HG03175 (cell line): ENCODE measurements at regions not wholly inside any gene's neighbourhood (a gene's known extent, or its start where the extent isn't known, plus 50 kb on each side); places are given as distances from the start of the nearest gene placed in this dataset.

ENCODE experiments used
- ATAC-seq: cut with Tn5 transposase; IDR thresholded peaks from one replicate; pipeline ENCODE4 v1.9.1; 2021; ENCODE audit warnings: mild to moderate bottlenecking, moderate library complexity; ENCODE audit not compliant: unreplicated experiment

DNA sequence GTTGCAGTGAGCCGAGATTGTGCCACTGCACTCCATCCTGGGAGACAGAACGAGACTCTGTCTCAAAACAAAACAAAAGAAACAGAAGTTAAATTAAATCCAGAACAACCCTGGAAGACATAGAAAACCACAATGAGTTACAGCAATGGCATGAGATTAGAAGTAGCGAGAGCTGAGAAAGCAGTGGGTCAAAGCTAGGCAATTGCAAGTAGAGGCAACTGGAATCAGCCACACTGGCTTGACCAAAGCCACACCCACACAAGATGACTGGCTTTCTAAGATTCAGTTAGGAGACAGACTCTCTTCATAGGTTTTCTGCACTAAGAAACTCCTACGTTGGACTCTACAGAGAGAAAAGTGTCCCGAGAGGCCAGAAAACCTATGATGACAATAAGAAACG lies 443.0 kb downstream of the GPM6A start:
- ATAC-seq: no peak

DNA sequence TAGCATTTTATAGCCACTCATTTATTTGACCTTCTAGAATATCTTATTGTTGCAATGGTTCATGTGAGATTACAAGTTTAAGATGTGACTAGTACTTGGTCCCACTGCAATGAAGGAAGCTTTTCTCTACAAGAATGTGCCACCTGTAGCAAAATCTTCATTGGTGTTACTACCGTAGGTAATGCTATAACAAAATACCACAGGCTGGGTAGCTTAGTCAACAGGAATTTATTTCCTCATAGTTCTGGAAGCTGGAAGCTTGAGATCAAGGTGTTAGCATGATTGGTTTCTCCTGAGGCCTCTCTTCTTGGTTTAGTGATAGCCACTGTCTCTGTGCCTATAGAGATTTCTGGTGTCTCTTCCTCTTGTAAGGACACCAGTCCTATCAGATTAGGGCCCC lies 441.0 kb downstream of the GPM6A start:
- no peak for ATAC-seq

DNA sequence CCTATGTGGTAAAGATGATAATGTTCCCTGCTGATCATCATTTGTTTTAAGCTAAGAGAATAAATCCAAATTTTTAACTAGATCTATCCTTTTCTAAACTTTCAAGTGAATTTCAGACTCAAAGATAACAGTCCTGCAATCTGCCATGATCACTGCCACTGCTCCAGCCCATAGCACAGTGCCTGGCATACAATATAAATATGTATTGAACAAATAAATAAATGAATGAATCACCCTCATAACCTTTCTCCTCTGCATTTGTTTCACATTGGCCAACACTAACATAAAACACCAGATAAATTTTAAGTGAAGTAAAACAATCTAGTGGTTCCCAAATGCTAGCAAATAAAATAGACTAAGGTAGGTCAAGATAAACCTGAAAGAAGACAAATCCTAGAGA lies 439.0 kb downstream of the GPM6A start:
- no peak for ATAC-seq

DNA sequence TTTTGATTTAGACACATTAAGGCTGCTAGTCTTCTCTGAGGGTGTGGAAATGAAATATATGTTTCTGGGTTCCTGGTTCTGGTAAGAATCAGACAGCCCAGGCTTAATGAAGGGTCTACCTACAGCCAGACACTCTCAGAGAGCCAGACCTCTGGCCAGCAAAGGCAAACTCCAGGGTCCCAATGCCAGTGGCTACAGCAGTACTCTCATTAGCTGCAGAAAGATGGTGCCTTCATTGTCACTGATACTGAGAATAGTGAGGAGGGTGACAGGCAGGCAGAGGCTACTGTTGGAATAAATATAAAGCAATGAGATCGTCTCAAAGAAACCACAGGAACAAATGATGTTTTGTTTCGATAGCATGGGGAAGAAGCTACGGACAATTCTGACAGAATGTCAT lies 437.6 kb downstream of the GPM6A start:
- ATAC-seq: no peak

DNA sequence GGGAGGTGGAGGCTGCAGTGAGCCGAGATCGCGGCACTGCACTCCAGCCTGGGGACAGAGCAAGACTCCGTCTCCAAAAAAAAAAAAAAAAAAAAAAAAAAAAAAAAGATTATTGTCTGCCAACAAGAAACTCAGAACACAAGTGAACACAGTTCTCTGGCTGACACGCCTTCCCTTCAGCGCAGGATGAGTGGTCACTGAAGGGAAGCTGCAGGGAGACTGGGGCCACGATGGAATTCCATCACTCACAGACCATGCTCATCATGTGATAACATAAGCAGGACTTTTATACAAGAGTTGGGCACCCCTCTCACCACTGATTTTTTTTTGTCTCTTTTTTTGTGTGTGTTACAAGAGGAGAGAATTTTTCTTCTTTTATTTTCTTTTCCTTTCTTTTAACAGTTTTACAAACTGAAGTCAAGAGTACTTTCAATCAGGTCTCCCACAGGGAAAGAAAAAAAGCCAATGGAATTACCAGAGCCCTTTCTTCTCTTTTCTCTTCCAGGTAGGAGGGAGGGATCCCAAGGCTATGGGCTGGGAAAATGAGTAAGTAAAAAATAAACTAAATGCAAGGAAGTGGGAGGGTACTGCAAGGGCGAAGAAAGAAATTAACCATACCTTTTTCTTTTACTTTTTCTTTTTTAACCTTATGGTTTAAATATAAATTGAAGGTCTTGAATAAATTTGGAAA lies 435.6 kb downstream of the GPM6A start:
- no peak for ATAC-seq

DNA sequence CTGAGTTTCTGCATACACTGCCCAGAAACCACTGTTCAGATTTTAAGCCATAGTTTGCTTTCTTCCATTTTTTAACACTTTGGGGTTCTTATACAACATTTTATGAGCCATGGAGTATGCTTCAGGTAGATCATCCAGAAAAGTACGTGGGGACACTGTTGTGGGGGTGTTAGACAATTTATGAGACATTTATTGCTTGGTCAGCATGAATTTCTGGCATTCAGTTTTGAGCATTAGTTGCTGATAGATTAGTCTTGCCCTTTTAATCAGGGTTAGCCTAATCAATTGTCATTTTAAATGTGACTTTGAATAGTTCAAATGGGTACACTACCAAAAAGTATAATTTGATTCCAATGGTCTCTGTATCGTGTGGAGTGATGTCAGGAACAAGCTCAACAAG lies 434.9 kb downstream of the GPM6A start:
- ATAC-seq: no peak

DNA sequence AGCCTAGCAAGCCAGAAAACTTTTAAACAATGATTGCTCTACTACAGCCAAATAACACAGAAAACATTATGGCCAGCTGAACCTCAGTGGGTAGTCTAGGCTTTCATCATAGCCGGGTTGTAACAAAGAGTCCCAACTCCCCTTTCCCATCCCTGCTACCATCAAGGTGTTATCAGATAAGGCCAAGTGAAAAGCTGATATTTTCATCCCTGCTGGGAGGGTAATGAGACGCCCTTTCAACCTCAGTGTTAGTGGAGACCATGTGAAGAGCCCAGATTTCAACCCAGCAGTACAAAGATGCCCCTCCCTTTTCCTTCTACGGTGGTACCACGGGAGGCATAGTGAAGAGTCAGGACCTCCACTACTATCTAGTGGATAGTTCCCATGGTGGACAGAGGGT lies 433.7 kb downstream of the GPM6A start:
- no peak for ATAC-seq

DNA sequence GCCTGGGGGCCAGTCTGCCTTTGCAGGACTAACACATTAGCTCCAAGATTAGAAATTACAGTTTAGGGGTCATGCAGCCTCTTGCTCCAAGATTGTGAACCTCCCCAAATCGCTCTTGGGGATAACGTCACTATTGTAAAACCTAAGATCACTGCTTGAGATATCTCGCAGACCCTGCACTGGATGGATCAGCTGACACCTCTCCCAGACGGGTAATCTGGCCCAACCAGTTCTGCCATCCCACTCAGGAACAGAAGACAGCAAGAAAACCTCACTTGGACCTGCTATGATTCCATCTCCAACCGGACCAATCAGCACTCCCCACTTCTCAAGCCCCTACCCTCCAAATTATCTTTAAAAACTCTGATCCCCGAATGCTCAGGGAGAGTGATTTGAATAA lies 431.2 kb downstream of the GPM6A start:
- ATAC-seq: no peak

DNA sequence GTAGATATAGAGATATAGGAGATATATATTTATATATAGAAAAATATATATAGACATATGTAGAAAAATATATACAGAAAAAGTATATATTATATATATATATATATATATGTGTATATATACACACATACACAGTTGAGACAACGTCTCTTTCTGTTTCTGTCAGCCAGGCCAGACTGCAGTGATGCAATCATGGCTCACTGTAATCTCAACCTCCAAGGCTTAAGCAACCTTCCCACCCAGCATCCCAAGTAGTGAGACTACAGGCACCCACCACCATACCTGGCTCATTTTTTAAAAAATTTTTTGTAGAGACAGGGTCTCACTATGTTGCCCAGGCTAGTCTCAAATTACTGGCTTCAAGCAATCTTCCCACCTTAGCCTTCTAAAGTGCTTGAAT lies 426.3 kb downstream of the GPM6A start:
- no peak for ATAC-seq

DNA sequence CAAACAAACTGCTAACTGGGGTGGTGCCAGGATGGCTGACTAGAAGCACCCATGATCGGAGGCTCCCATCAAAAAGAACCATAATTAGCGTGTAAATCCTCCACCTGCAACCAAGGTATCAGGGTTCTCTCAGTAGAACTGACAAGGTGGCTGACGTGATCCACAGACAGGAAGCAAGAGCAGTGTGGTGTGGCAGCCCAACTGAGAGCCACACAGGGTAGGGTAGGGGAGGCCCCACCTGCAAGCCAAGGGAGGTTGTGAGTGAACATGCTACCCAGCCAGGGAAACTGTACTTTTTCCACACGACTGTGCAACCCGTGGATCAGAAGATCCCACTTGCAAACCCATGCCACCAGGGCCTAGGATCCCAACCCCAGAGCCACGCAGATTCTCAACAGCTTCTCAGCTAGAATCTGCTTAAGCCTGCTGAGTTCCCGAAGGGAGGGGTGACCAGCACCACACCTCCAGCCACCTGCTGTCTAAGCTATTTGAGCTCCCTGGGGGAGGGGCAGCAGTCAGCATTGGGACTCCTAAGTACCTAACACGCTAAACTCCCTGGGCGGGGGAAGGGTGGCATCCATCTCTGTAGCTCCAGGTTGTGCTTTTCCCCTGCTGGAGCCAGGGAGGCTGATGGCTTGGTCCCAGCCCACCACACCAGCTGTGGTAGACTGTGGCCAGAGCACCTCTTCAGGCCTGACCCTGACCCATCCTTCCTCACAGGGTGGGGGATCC lies 425.1 kb downstream of the GPM6A start:
- peak; percentile 51 for ATAC-seq

DNA sequence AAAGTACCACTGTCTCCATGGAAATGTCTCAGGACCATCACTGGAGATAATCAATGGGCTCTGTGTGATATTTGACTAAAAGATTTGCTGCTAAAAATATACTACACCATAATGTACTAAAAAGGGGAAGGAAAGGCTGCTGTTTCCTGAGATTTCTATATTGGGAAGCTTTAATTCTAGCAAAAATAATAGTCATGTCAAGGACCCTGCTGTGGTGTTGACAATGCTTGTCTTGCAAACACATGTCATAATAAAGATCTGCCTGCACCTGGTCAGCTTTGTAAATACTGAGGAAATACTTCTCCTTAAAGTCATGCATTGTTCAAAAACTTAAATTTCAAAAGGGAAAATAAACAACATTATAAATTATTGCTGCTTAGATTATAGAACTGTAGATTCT lies 417.9 kb downstream of the GPM6A start:
- ATAC-seq: no peak

DNA sequence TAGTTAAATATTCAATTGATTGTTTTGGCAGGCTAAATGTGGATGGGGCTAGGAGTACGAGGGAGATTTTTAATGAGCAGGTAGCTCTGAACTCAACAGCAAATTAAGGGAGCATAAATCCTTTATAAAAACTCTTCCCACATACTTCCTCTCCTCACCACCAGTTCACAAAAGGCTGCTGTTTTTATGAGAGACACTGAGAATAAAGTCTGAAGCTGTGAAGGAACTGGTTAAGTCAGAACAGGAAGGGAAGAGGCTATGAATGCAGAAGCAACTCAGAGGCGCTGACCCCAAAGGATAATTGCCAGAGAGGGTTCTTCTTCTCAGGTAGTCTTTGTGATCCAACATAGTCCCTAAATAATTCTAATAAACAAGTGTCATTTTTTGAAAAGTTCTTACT lies 406.1 kb downstream of the GPM6A start:
- ATAC-seq: no peak

DNA sequence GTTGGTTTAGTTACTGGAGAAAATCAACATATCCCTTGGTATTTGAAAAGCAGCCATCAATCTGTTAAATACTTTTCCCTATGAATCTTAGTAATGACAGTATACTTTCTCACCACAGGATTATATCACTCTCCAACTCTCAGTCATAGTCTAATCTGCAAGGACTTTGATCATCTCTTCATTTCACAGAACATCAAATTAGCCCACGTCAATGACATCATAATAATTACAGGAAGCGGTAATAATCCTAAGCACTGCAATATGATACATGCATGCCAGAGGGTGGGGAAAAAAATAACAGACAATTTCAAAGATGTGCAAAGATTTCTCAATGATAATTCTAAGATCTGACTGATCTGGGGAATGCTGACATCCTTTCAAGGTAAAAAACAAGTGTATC lies 404.1 kb downstream of the GPM6A start:
- no peak for ATAC-seq

DNA sequence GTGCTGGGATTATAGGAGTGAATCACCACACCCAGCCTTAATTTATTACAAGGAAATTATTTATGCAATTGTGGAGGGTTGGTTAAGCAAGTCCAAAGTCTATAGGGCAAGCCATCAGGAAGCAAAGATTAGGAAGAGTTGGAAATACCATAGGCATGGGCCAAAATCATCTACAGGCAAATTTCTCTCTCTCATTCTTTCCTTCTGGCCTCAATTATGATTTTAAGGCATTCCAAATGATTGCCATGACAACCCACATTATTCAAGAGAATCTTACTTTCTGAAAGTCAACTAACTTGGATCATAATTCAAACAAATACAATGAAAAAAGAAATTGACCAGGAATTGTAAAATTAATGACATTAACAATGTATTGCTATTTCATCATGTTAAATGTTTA lies 400.8 kb downstream of the GPM6A start:
- ATAC-seq: no peak

DNA sequence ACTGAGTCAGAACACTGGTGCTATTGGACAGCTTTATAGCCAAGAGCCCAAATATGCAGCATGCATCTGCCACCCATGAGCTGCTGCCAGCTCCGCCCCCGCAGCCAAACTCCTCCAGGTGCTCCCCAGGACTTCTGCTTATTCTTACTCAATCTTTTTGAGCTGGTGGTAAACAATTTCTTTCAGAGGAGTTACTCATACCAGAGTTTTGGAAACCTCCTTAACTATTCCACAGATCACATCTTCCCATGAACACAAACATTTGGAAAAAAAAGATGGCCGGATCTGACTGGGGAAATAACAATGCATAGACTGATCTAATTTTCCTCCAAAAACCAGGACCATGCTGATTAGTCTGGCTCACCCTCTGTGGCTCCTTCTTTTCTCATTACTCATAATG lies 399.9 kb downstream of the GPM6A start:
- no peak for ATAC-seq

DNA sequence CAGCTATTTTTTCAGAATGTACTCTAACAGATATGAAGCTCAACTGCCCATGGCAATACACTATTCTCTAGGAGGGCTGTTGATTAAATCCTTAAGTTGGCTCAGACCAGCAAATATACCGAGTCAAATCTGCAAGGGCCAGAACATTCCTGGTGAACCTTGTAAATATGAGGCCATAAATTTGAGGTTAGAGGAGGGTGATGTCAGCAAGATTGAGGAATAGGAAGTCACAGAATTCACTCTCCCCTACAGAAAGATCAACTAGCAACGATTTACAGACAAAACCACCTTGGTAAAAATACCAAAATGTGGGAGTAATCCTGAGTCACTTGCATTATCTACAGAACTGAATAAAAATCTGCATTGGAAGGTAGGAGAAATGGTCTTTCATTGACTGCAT lies 399.3 kb downstream of the GPM6A start:
- ATAC-seq: no peak

DNA sequence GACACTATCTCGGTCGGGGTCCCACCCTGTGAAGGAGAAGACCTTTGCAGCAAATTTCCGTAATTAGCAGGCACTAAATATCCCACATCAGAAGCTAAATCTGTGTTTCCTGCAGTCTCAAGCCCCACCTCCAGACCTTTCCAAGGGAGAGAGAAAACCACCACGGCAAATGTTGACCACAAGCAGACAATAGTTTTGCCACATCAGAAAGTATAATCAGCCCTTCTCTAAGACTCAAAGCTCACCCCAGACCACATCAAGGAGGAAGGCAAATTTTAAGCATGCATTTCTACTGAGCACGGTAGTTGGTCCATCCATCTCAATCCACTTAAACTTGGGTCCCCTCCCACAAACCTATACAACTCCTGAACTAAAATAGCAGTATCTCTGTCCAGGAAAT lies 398.5 kb downstream of the GPM6A start:
- no peak for ATAC-seq

DNA sequence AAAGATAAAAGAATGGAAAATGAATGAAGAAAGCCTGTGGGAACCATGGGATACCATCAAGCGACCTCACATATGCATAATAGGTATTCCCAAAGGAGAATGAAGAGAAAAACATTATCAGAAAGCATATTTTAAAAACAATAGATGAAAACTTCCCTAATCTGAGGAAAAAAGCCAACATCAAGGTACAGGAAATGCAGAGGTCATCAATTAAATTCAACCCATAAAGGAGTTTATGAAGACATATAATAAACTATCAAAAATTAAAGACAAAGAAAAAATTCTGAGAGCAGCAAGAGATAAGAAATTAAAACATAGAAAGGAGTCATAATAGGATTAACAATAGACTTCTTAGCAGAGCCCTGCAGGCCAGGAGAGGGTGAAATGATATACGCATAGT lies 397.5 kb downstream of the GPM6A start:
- ATAC-seq: no peak

DNA sequence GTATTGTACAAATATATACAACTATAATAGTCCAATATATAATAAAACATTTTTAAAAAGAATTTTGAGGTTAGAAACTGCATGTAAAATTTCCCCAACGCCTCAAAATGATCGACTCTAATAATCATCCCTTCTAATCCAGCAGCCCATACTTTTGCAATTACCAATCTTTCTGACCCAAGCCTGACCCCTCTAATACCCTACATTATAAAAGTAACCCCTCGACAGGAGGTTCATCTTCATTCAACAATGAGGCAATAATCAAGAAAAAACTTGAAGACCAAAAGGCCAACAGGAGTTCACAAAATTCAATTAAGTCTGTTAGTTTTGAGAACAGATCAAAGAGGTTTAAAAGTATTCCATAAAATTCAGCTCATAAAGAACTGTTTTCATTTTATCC lies 393.5 kb downstream of the GPM6A start:
- ATAC-seq: no peak

DNA sequence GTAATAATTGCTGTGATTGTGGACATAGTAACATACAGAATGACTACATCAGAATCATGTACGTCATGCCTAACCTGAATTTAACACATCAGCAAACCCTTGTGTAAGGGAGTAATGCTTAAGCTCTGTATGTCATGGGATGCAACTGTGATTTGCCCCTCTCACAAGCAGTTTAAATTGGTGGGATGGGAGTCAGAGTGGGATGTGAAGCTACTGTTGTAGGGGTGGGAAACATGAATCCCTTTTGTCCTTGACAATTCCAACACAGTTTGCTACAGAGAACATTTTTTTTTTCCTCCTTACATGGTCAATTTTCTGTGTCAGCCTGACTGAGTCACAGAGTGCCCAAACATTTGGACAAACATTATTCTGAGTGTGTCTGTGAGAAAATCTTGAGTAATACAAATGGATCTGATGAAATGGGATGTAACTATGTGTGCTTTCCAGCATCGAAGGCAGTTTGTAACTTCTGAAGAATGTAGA lies 392.8 kb downstream of the GPM6A start:
- ATAC-seq: no peak

DNA sequence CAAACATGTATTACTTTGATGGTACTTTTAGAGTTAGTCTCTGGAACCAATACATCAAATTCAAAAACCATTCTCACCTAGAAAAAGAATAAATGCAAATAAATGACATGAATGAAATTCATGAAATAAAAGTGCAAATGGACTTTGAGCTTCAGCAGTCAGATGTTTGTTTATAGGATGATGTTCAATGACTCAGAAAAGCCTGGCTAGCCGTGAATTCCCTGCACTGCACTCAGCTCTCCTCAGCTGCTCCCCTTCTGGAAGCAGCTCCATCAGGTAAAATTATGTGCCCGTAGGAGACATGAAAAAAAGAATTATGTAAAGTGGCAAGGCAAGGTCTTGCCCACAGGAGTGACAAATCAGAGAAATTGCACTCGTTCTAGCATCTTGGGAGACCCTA lies 390.6 kb downstream of the GPM6A start:
- ATAC-seq: no peak

DNA sequence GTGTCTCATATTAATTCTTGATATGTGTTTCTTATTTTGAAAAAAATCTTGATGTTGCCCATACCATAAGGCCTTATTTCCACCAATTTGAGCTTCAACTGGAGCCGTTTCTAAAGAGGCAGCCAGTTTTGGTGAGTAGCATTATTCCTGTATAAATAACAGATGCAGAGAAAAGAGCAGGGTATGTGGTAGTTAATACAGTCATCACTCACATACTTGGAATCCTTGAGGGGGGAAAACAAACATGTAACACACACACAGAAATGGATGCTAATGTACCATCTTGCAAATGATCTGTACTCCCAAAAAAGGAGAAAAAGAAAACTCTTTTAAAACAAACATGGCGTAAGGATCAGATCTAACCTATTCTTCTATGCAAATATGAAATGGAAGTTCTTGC lies 389.7 kb downstream of the GPM6A start:
- ATAC-seq: no peak

DNA sequence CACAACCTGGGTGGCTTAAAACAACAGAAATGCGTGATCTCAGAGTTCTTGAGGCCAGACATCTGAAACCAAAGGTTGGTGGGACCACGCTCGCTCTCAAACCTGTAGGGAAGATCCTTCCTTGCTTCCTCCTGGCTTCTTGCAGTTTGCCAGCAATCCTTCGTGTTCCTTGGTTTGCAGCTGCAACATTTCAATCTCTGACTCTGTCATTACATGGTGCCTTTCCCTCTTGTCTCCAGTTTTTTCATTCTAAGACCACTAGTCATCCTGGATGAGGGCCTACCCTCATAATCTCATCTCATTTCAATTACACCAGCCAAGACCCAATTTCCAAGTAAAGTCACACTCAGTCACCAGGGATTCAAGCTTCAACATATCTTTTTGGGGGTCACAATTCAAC lies 388.0 kb downstream of the GPM6A start:
- no peak for ATAC-seq
